PC-3 (cell line): ENCODE measurements at regions not wholly inside any gene's neighbourhood (a gene's known extent, or its start where the extent isn't known, plus 50 kb on each side); places are given as distances from the start of the nearest gene placed in this dataset.

Experiments
- EZH2 ChIP-seq: fragments of 300-600 bp; sonication (generic); IDR thresholded peaks from one replicate; pipeline ENCODE4 v1.6.1; 2017; ENCODE audit warnings: antibody characterized with exemption, mild to moderate bottlenecking, low read length; ENCODE audit not compliant: unreplicated experiment
- TF ChIP-seq, protein P1 (sequence below): fragments of 300-600 bp; sonication (generic); conservative IDR thresholded peaks from 2 replicates; pipeline ENCODE4 v1.5.1; 2017; ENCODE audit warnings: antibody characterized with exemption, low read depth, mild to moderate bottlenecking, low read length

DNA sequence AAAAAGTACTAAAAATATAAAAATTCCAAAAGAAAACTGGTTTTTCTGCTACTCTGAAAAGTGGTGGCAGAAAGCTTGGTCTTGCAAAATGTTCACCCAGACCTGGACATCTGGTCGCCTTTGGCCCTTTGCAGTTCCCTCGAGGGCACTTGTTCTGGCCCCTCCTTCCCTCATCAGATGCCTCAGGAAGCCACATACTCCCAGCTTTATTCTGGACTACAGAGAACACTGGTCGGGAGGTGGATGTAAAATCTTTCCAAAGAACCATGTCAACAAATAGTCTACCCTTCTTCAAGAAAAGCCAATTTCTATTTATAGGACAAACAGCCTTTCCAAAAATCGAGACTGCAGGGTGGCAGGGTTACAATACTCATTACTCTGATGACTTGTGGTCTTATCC, 726.1 kb downstream of the TNS3 start:
- TF ChIP-seq, protein P1, sequence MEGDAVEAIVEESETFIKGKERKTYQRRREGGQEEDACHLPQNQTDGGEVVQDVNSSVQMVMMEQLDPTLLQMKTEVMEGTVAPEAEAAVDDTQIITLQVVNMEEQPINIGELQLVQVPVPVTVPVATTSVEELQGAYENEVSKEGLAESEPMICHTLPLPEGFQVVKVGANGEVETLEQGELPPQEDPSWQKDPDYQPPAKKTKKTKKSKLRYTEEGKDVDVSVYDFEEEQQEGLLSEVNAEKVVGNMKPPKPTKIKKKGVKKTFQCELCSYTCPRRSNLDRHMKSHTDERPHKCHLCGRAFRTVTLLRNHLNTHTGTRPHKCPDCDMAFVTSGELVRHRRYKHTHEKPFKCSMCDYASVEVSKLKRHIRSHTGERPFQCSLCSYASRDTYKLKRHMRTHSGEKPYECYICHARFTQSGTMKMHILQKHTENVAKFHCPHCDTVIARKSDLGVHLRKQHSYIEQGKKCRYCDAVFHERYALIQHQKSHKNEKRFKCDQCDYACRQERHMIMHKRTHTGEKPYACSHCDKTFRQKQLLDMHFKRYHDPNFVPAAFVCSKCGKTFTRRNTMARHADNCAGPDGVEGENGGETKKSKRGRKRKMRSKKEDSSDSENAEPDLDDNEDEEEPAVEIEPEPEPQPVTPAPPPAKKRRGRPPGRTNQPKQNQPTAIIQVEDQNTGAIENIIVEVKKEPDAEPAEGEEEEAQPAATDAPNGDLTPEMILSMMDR = no peak
- no peak for TF ChIP-seq EZH2
